ENCODE measurements at regions not wholly inside any gene's neighbourhood (a gene's known extent, or its start where the extent isn't known, plus 50 kb on each side); places are given as distances from the start of the nearest gene placed in this dataset.

GRCh38 chr14:71183876-71184689 is 276.8 kb downstream of the PCNX1 start:
- Mint-ChIP-seq H3K36me3 (ENCODE audit: low read depth) (no peaks in the 10 kb centered on the region), H3K9me3 (no peaks in the 10 kb centered on the region), H3K27ac (no peak overlapping the region), H3K4me3 (no peak overlapping the region), H3K4me1 (ENCODE audit: low read depth) (no peaks in the 10 kb centered on the region), H3K27me3 (ENCODE audit: low read depth) (no peaks in the 10 kb centered on the region)
- intact Hi-C loops (cut with micrococcal nuclease) = no loop called here
- CTCF ChIA-PET = interaction anchor here (0.6 to 1.1 kb wide), 2 partner anchors 17 to 549 kb away, joined by 3 read pairs; no protein-coding TSS in a partner anchor
- DNase-seq = no peak

- DNase-seq = no peak
- intact Hi-C loops (cut with micrococcal nuclease) = no loop called here
- H3K27me3 Mint-ChIP-seq (ENCODE audit: low read depth) = peaks cover 6% of the 10 kb centered on the region
- no peaks in the 10 kb centered on the region for H3K4me1 Mint-ChIP-seq (ENCODE audit: low read depth)
- H3K27ac Mint-ChIP-seq = no peak overlapping the region
- H3K9me3 Mint-ChIP-seq = no peaks in the 10 kb centered on the region
- no peaks in the 10 kb centered on the region for H3K36me3 Mint-ChIP-seq (ENCODE audit: low read depth)
- CTCF ChIA-PET = interaction anchor here (1.1 kb wide), 1 partner anchor 19 kb away, joined by 3 read pairs; no protein-coding TSS in a partner anchor
- no peak overlapping the region for H3K4me3 Mint-ChIP-seq
These were observed 278.4 kb downstream of the PCNX1 start for GRCh38 chr14:71185637-71186036.

GRCh38 chr14:71187633-71188356 is 280.5 kb downstream of the PCNX1 start:
- Mint-ChIP-seq H3K36me3 (ENCODE audit: low read depth) (no peaks in the 10 kb centered on the region), H3K27ac (no peak overlapping the region), H3K4me1 (ENCODE audit: low read depth) (no peaks in the 10 kb centered on the region), H3K4me3 (no peak overlapping the region), H3K9me3 (no peaks in the 10 kb centered on the region), H3K27me3 (ENCODE audit: low read depth) (peaks cover 6% of the 10 kb centered on the region)
- intact Hi-C loops (cut with micrococcal nuclease) = no loop called here
- CTCF ChIA-PET = no interaction called here
- no peak for DNase-seq

GRCh38 chr14:71190770-71191374 is 283.6 kb downstream of the PCNX1 start:
- peaks cover 6% of the 10 kb centered on the region for H3K27me3 Mint-ChIP-seq (ENCODE audit: low read depth)
- CTCF ChIA-PET = no interaction called here
- intact Hi-C loops (cut with micrococcal nuclease) = no loop called here
- no peaks in the 10 kb centered on the region for H3K36me3 Mint-ChIP-seq (ENCODE audit: low read depth)
- DNase-seq = no peak
- no peaks in the 10 kb centered on the region for H3K4me1 Mint-ChIP-seq (ENCODE audit: low read depth)
- no peak overlapping the region for H3K4me3 Mint-ChIP-seq
- no peaks in the 10 kb centered on the region for H3K9me3 Mint-ChIP-seq
- H3K27ac Mint-ChIP-seq = no peak overlapping the region

GRCh38 chr14:71193663-71194062 is 286.4 kb downstream of the PCNX1 start:
- H3K4me3 Mint-ChIP-seq = no peak overlapping the region
- no peaks in the 10 kb centered on the region for H3K36me3 Mint-ChIP-seq (ENCODE audit: low read depth)
- H3K9me3 Mint-ChIP-seq = no peaks in the 10 kb centered on the region
- H3K27me3 Mint-ChIP-seq (ENCODE audit: low read depth) = peaks cover 6% of the 10 kb centered on the region
- CTCF ChIA-PET = interaction anchor here (0.6 kb wide), 2 partner anchors 58 to 551 kb away, joined by 3 to 5 read pairs; no protein-coding TSS in a partner anchor
- H3K27ac Mint-ChIP-seq = no peak overlapping the region
- intact Hi-C loops (cut with micrococcal nuclease) = no loop called here
- H3K4me1 Mint-ChIP-seq (ENCODE audit: low read depth) = no peaks in the 10 kb centered on the region
- DNase-seq = no peak

- H3K27ac Mint-ChIP-seq = no peak overlapping the region
- H3K4me3 Mint-ChIP-seq = no peak overlapping the region
- H3K9me3 Mint-ChIP-seq = no peaks in the 10 kb centered on the region
- DNase-seq = no peak
- no peaks in the 10 kb centered on the region for H3K36me3 Mint-ChIP-seq (ENCODE audit: low read depth)
- H3K27me3 Mint-ChIP-seq (ENCODE audit: low read depth) = peaks cover 6% of the 10 kb centered on the region
- CTCF ChIA-PET = no interaction called here
- H3K4me1 Mint-ChIP-seq (ENCODE audit: low read depth) = no peaks in the 10 kb centered on the region
- intact Hi-C loops (cut with micrococcal nuclease) = no loop called here
These were observed 287.0 kb downstream of the PCNX1 start for GRCh38 chr14:71194251-71194650.

GRCh38 chr14:71196921-71197320 is 289.7 kb downstream of the PCNX1 start:
- no peak overlapping the region for H3K4me3 Mint-ChIP-seq
- no peaks in the 10 kb centered on the region for H3K9me3 Mint-ChIP-seq
- intact Hi-C loops (cut with micrococcal nuclease) = no loop called here
- no peak for DNase-seq
- CTCF ChIA-PET = no interaction called here
- no peaks in the 10 kb centered on the region for H3K27me3 Mint-ChIP-seq (ENCODE audit: low read depth)
- H3K4me1 Mint-ChIP-seq (ENCODE audit: low read depth) = no peaks in the 10 kb centered on the region
- no peaks in the 10 kb centered on the region for H3K36me3 Mint-ChIP-seq (ENCODE audit: low read depth)
- H3K27ac Mint-ChIP-seq = no peak overlapping the region

- CTCF ChIA-PET = interaction anchor here (1.3 kb wide), 1 partner anchor 554 kb away, joined by 4 read pairs; no protein-coding TSS in a partner anchor
- no peak for DNase-seq
- H3K27ac Mint-ChIP-seq = no peak overlapping the region
- H3K36me3 Mint-ChIP-seq (ENCODE audit: low read depth) = no peaks in the 10 kb centered on the region
- peaks cover 4% of the 10 kb centered on the region for H3K27me3 Mint-ChIP-seq (ENCODE audit: low read depth)
- intact Hi-C loops (cut with micrococcal nuclease) = no loop called here
- H3K4me3 Mint-ChIP-seq = no peak overlapping the region
- no peaks in the 10 kb centered on the region for H3K4me1 Mint-ChIP-seq (ENCODE audit: low read depth)
- no peaks in the 10 kb centered on the region for H3K9me3 Mint-ChIP-seq
These were observed 291.4 kb downstream of the PCNX1 start for GRCh38 chr14:71198687-71199086.

GRCh38 chr14:71201840-71202239 is 294.6 kb downstream of the PCNX1 start:
- H3K27ac Mint-ChIP-seq = no peak overlapping the region
- peaks cover 4% of the 10 kb centered on the region for H3K27me3 Mint-ChIP-seq (ENCODE audit: low read depth)
- no peak overlapping the region for H3K4me3 Mint-ChIP-seq
- DNase-seq = no peak
- no peaks in the 10 kb centered on the region for H3K4me1 Mint-ChIP-seq (ENCODE audit: low read depth)
- H3K9me3 Mint-ChIP-seq = peaks cover 3% of the 10 kb centered on the region
- no peaks in the 10 kb centered on the region for H3K36me3 Mint-ChIP-seq (ENCODE audit: low read depth)
- CTCF ChIA-PET = no interaction called here
- intact Hi-C loops (cut with micrococcal nuclease) = no loop called here

- Mint-ChIP-seq H3K9me3 (peaks cover 3% of the 10 kb centered on the region), H3K27ac (no peak overlapping the region), H3K36me3 (ENCODE audit: low read depth) (no peaks in the 10 kb centered on the region), H3K4me1 (ENCODE audit: low read depth) (no peaks in the 10 kb centered on the region), H3K4me3 (no peak overlapping the region), H3K27me3 (ENCODE audit: low read depth) (peaks cover 4% of the 10 kb centered on the region)
- CTCF ChIA-PET = no interaction called here
- intact Hi-C loops (cut with micrococcal nuclease) = no loop called here
- DNase-seq = no peak
These were observed 295.6 kb downstream of the PCNX1 start for GRCh38 chr14:71202881-71203280.

GRCh38 chr14:71203306-71203705 is 296.0 kb downstream of the PCNX1 start:
- no peak for DNase-seq
- Mint-ChIP-seq H3K27ac (no peak overlapping the region), H3K4me3 (no peak overlapping the region), H3K36me3 (ENCODE audit: low read depth) (no peaks in the 10 kb centered on the region), H3K27me3 (ENCODE audit: low read depth) (peaks cover 4% of the 10 kb centered on the region), H3K4me1 (ENCODE audit: low read depth) (no peaks in the 10 kb centered on the region), H3K9me3 (peaks cover 3% of the 10 kb centered on the region)
- intact Hi-C loops (cut with micrococcal nuclease) = no loop called here
- CTCF ChIA-PET = no interaction called here

- no peaks in the 10 kb centered on the region for H3K36me3 Mint-ChIP-seq (ENCODE audit: low read depth)
- peaks cover 3% of the 10 kb centered on the region for H3K9me3 Mint-ChIP-seq
- no peak overlapping the region for H3K4me3 Mint-ChIP-seq
- H3K4me1 Mint-ChIP-seq (ENCODE audit: low read depth) = no peaks in the 10 kb centered on the region
- CTCF ChIA-PET = no interaction called here
- peaks cover 4% of the 10 kb centered on the region for H3K27me3 Mint-ChIP-seq (ENCODE audit: low read depth)
- DNase-seq = no peak
- H3K27ac Mint-ChIP-seq = no peak overlapping the region
- intact Hi-C loops (cut with micrococcal nuclease) = no loop called here
These were observed 297.0 kb downstream of the PCNX1 start for GRCh38 chr14:71204231-71204630.
